ENCODE measurements at regions not wholly inside any gene's neighbourhood (a gene's known extent, or its start where the extent isn't known, plus 50 kb on each side); places are given as distances from the start of the nearest gene placed in this dataset.

- no peaks in the 10 kb centered on the region for H3F3A ChIP-seq (ENCODE audit: insufficient read depth, low read length, poor library complexity, severe bottlenecking)
- peak overlapping the region; percentile 78 for H3K4me2 ChIP-seq (ENCODE audit: low read length)
- peak; percentile 41 for TF ChIP-seq MXI1 (conservative IDR thresholded peaks at IDR 0.05; ENCODE audit: poor library complexity, severe bottlenecking)
- TF ChIP-seq EZH2 (IDR thresholded peaks at IDR 0.05; ENCODE audit: borderline replicate concordance, insufficient read depth, low read length, poor library complexity, severe bottlenecking): no peak
- peak; percentile 55 for TF ChIP-seq TAF1 (IDR thresholded peaks at IDR 0.05; ENCODE audit: low read depth)
- TF ChIP-seq RAD21 (conservative IDR thresholded peaks at IDR 0.05): peak; percentile 43
- TF ChIP-seq, protein P1, sequence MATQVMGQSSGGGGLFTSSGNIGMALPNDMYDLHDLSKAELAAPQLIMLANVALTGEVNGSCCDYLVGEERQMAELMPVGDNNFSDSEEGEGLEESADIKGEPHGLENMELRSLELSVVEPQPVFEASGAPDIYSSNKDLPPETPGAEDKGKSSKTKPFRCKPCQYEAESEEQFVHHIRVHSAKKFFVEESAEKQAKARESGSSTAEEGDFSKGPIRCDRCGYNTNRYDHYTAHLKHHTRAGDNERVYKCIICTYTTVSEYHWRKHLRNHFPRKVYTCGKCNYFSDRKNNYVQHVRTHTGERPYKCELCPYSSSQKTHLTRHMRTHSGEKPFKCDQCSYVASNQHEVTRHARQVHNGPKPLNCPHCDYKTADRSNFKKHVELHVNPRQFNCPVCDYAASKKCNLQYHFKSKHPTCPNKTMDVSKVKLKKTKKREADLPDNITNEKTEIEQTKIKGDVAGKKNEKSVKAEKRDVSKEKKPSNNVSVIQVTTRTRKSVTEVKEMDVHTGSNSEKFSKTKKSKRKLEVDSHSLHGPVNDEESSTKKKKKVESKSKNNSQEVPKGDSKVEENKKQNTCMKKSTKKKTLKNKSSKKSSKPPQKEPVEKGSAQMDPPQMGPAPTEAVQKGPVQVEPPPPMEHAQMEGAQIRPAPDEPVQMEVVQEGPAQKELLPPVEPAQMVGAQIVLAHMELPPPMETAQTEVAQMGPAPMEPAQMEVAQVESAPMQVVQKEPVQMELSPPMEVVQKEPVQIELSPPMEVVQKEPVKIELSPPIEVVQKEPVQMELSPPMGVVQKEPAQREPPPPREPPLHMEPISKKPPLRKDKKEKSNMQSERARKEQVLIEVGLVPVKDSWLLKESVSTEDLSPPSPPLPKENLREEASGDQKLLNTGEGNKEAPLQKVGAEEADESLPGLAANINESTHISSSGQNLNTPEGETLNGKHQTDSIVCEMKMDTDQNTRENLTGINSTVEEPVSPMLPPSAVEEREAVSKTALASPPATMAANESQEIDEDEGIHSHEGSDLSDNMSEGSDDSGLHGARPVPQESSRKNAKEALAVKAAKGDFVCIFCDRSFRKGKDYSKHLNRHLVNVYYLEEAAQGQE (IDR thresholded peaks at IDR 0.05; ENCODE audit: borderline replicate concordance): peak; percentile 31
- peak; percentile 46 for TF ChIP-seq POLR2AphosphoS5 (IDR thresholded peaks at IDR 0.05)
- TF ChIP-seq EP300 (conservative IDR thresholded peaks at IDR 0.05; ENCODE audit: poor library complexity, severe bottlenecking): no peak
- TF ChIP-seq SMC3 (conservative IDR thresholded peaks at IDR 0.05; ENCODE audit: poor library complexity): peak; percentile 40
- no peak for TF ChIP-seq CTCF (IDR thresholded peaks at IDR 0.05; ENCODE audit: poor library complexity, severe bottlenecking)
- H2AFZ ChIP-seq (ENCODE audit: low read depth, low read length): peak overlapping the region; percentile 59
- peaks cover 8% of the 10 kb centered on the region for H3K27me3 ChIP-seq (ENCODE audit: insufficient read depth, low read depth, low read length)
- H3K9me2 ChIP-seq (ENCODE audit: insufficient read depth, low read length): no peaks in the 10 kb centered on the region
- H3K79me2 ChIP-seq (replicated peaks; ENCODE audit: insufficient read depth, low read length): peaks cover 42% of the 10 kb centered on the region
- H3K36me3 ChIP-seq (ENCODE audit: insufficient read depth, low read length): no peaks in the 10 kb centered on the region
- H3K9ac ChIP-seq (ENCODE audit: low read length): peak overlapping the region; percentile 83
- H3K4me3 ChIP-seq (ENCODE audit: low read length): peak overlapping the region; percentile 95
- H3K9me3 ChIP-seq (ENCODE audit: low read length): no peaks in the 10 kb centered on the region
- H4K20me1 ChIP-seq (ENCODE audit: insufficient read depth): no peaks in the 10 kb centered on the region
- peak overlapping the region; percentile 79 for H3K27ac ChIP-seq (ENCODE audit: low read length)
Observed at GRCh38 chrX:2584251-2585157, 83.7 kb upstream of the DHRSX start.

- Histone ChIP-seq H3K4me2 (ENCODE audit: low read length) (peak overlapping the region; percentile 88), H3K27me3 (ENCODE audit: insufficient read depth, low read depth, low read length) (peaks cover 8% of the 10 kb centered on the region), H3K9ac (ENCODE audit: low read length) (peak overlapping the region; percentile 83)
Observed at GRCh38 chrX:2583194-2584162, 82.7 kb upstream of the DHRSX start.

More at GRCh38 chrX:2583194-2584162, 82.7 kb upstream of the DHRSX start:
- peaks cover 45% of the 10 kb centered on the region for H3K79me2 ChIP-seq (replicated peaks; ENCODE audit: insufficient read depth, low read length)
- no peaks in the 10 kb centered on the region for H4K20me1 ChIP-seq (ENCODE audit: insufficient read depth)
- H3K9me2 ChIP-seq (ENCODE audit: insufficient read depth, low read length): no peaks in the 10 kb centered on the region
- no peak overlapping the region for H2AFZ ChIP-seq (ENCODE audit: low read depth, low read length)
- TF ChIP-seq TAF1 (IDR thresholded peaks at IDR 0.05; ENCODE audit: low read depth) (no peak), CTCF (IDR thresholded peaks at IDR 0.05; ENCODE audit: poor library complexity, severe bottlenecking) (no peak), SMC3 (conservative IDR thresholded peaks at IDR 0.05; ENCODE audit: poor library complexity) (no peak), RAD21 (conservative IDR thresholded peaks at IDR 0.05) (no peak), EP300 (conservative IDR thresholded peaks at IDR 0.05; ENCODE audit: poor library complexity, severe bottlenecking) (no peak), POLR2AphosphoS5 (IDR thresholded peaks at IDR 0.05) (no peak), EZH2 (IDR thresholded peaks at IDR 0.05; ENCODE audit: borderline replicate concordance, insufficient read depth, low read length, poor library complexity, severe bottlenecking) (no peak)
- TF ChIP-seq, protein P1 (IDR thresholded peaks at IDR 0.05; ENCODE audit: borderline replicate concordance): no peak
- no peaks in the 10 kb centered on the region for H3F3A ChIP-seq (ENCODE audit: insufficient read depth, low read length, poor library complexity, severe bottlenecking)
- peak overlapping the region; percentile 95 for H3K4me3 ChIP-seq (ENCODE audit: low read length)
- H3K9me3 ChIP-seq (ENCODE audit: low read length): no peaks in the 10 kb centered on the region
- peak overlapping the region; percentile 81 for H3K27ac ChIP-seq (ENCODE audit: low read length)
- no peaks in the 10 kb centered on the region for H3K36me3 ChIP-seq (ENCODE audit: insufficient read depth, low read length)
